HG03342 (cell line): ENCODE measurements at regions not wholly inside any gene's neighbourhood (a gene's known extent, or its start where the extent isn't known, plus 50 kb on each side); places are given as distances from the start of the nearest gene placed in this dataset.
"Not testable (repeated sequence)": the region's sequence is repeated elsewhere in the genome, so short reads cannot be mapped to it uniquely, and the experiment has no call there.

Source experiments
- ATAC-seq: cut with Tn5 transposase; IDR thresholded peaks from one replicate; pipeline ENCODE4 v1.9.1; 2021; ENCODE audit warnings: mild to moderate bottlenecking, moderate library complexity; ENCODE audit not compliant: unreplicated experiment

GRCh38 chr13:44051918-44052675 lies 172.4 kb downstream of the LACC1 start:
- no peak for ATAC-seq

GRCh38 chr13:44052780-44053184 lies 173.1 kb downstream of the LACC1 start:
- no peak for ATAC-seq

- no peak for ATAC-seq
Observed at GRCh38 chr13:44053208-44053607, 173.5 kb downstream of the LACC1 start.

GRCh38 chr13:44054525-44054924 lies 174.8 kb downstream of the LACC1 start:
- ATAC-seq: no peak

- ATAC-seq: not testable (repeated sequence)
Observed at GRCh38 chr13:44055681-44056080, 176.0 kb downstream of the LACC1 start.

- ATAC-seq: no peak
Observed at GRCh38 chr13:44058067-44058466, 178.4 kb downstream of the LACC1 start.

GRCh38 chr13:44058624-44059215 lies 179.0 kb downstream of the LACC1 start:
- no peak for ATAC-seq

- no peak for ATAC-seq
Observed at GRCh38 chr13:44061876-44062275, 182.2 kb downstream of the LACC1 start.

GRCh38 chr13:44063467-44063866 lies 183.8 kb downstream of the LACC1 start:
- no peak for ATAC-seq

- no peak for ATAC-seq
Observed at GRCh38 chr13:44063881-44064280, 184.2 kb downstream of the LACC1 start.

- no peak for ATAC-seq
Observed at GRCh38 chr13:44064357-44064756, 184.7 kb downstream of the LACC1 start.

GRCh38 chr13:44068169-44068568 lies 188.5 kb downstream of the LACC1 start:
- no peak for ATAC-seq

- ATAC-seq: no peak
Observed at GRCh38 chr13:44068737-44069136, 189.0 kb downstream of the LACC1 start.

- ATAC-seq: no peak
Observed at GRCh38 chr13:44072536-44072935, 192.8 kb downstream of the LACC1 start.

GRCh38 chr13:44074611-44075010 lies 194.9 kb downstream of the LACC1 start:
- ATAC-seq: no peak

GRCh38 chr13:44075113-44075512 lies 195.4 kb downstream of the LACC1 start:
- ATAC-seq: no peak

- no peak for ATAC-seq
Observed at GRCh38 chr13:44078806-44079376, 199.2 kb downstream of the LACC1 start.

- no peak for ATAC-seq
Observed at GRCh38 chr13:44079413-44080205, 199.9 kb downstream of the LACC1 start.

- no peak for ATAC-seq
Observed at GRCh38 chr13:44084146-44084545, 204.4 kb downstream of the LACC1 start.

GRCh38 chr13:44086389-44086788 lies 206.7 kb downstream of the LACC1 start:
- no peak for ATAC-seq

- ATAC-seq: no peak
Observed at GRCh38 chr13:44088411-44088810, 208.7 kb downstream of the LACC1 start.
